VCaP (cell line): ENCODE measurements at regions not wholly inside any gene's neighbourhood (a gene's known extent, or its start where the extent isn't known, plus 50 kb on each side); places are given as distances from the start of the nearest gene placed in this dataset.

ENCODE experiments used
- H3K27ac ChIP-seq: fragments of 450-650 bp; 2 replicates; pipeline ENCODE4 v1.5.1; 2017
- CTCF ChIP-seq: fragments of 450-650 bp; conservative IDR thresholded peaks from 2 replicates; pipeline ENCODE4 v1.5.1; 2017; ENCODE audit warnings: mild to moderate bottlenecking, moderate library complexity

DNA sequence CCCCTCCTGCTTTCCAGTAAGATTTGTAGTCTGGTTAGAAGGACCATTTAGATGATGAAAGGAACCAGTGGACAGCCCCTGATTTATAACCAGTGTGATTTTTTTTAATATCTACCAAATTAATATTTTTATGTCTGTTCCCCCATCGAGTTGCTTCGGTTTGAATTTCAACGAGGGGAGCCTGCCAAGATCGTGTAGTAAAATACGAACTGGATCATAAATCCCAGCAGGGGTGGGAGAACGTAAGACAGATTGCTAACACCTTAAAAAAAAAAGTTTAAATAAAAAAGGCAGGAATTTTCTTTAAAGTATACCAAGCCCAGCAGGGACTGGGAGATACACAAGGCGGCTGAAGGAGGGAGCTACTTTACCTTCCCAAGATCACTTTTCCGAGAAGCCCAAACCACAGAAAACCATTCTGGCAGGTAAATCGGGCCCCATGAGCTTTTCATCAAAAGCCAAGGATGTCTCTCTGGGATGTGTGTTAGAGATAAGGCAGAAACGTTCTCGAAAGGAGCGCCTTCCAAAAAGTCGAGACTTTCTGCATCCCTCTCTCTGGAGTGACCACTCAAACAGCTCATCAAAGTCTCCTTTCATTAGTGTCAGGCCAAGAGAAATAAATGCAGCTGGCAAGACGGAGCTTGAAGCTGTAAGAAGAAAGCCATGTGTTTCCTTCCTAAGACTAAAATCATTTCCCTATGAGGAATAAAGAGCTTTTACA lies 270.5 kb upstream of the NFE2L3 start:
- no peak for TF ChIP-seq CTCF
- H3K27ac ChIP-seq: no peak overlapping the region

DNA sequence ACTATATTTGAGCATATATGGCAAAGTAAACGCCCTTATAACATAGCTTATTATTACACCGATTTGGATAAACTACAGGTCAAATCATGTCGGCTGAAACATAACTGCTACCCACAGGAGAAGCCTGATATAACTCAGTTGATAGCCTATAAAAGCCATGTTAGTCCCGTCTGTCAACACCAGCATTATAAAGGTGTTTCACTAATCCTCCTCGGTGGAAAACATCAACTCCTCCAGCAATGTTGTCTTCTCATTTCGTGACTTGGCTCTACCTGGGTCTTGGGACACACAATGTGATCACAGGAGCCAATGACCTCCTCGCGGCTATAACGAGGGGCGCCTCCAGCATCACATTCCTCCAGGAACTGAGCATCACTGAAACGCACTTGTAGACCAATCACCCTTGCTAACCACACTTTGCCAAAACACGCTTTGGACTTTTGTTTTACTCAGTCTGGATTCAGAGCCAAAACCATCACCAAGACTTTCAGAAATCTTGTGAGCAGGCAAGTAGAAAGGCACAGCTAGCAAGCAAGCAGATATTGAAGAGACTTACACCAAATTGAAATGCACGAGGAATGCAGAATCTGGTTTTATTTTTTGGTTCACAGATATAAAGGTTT lies 269.7 kb upstream of the NFE2L3 start:
- no peak for TF ChIP-seq CTCF
- no peak overlapping the region for H3K27ac ChIP-seq

- H3K27ac ChIP-seq: no peak overlapping the region
- no peak for TF ChIP-seq CTCF
These were observed 267.7 kb upstream of the NFE2L3 start for GRCh38 chr7:25884265-25884828.

- no peak for TF ChIP-seq CTCF
- no peak overlapping the region for H3K27ac ChIP-seq
These were observed 266.9 kb upstream of the NFE2L3 start for GRCh38 chr7:25885057-25885576.

DNA sequence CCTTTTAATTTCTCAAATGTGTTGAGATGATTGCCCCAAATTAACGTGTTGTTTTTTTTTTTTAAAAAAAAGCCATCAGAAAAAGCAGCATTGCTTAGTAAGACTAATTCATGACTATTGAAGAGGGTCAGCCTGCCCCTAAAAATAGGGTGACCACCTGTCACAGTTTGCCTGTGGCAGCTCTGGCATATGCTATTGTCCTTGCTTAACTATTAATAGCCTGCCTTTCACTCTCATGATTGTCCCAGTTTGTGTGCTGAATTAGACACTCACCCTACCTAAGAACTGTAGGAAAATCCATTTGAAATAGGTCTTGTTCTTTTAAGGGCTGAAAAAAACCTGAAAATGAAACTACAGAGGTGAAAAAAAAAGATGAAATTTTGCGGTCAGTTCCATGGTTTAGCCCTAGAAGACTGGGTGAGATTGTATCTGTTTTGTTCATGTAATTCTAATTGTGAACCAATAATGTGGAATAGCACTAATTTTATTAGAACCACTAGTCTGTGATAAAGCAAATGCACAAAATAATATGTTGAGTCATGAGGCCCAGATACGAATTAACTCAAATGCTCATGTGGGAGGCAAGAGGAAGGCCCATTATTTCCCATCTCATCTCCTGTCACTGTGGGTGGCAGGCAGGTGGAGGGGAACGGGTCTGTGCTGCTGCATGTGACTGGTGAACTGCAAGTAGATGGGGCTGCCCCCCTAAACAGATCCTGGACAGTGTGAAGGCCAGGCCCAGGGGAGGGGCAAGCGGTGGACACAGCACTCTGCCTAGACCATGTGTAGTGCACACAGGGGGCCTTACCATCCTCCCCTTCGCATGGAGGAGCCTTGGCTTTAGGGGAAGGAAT lies 265.4 kb upstream of the NFE2L3 start:
- no peak for TF ChIP-seq CTCF
- no peak overlapping the region for H3K27ac ChIP-seq

GRCh38 chr7:25887266-25887665 lies 264.7 kb upstream of the NFE2L3 start:
- TF ChIP-seq CTCF: no peak
- no peak overlapping the region for H3K27ac ChIP-seq
